ENCODE measurements at regions not wholly inside any gene's neighbourhood (a gene's known extent, or its start where the extent isn't known, plus 50 kb on each side); places are given as distances from the start of the nearest gene placed in this dataset.
"Not testable (repeated sequence)": the region's sequence is repeated elsewhere in the genome, so short reads cannot be mapped to it uniquely, and the experiment has no call there.

DNA sequence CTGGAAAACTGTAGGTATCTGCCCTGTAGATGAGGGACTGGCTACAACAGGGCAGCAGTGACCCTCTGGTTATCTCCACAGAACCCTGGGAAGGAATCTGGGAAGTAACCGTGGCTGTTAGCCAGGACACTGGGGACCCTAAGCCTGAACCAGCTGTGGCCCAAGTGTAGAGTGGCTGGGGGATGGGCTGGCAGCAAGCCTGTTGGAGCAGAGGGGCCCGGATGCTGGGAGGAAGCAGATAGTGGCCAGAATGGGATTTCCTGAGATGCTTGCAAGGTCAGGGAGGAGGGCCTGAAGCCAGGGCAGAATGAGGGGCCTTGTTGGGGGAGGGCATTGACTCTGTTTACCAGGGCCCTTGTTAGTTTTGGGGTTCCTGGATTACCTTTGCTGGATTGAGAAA, 161.0 kb upstream of the EOLA2 start:
- TF ChIP-seq, protein P1, sequence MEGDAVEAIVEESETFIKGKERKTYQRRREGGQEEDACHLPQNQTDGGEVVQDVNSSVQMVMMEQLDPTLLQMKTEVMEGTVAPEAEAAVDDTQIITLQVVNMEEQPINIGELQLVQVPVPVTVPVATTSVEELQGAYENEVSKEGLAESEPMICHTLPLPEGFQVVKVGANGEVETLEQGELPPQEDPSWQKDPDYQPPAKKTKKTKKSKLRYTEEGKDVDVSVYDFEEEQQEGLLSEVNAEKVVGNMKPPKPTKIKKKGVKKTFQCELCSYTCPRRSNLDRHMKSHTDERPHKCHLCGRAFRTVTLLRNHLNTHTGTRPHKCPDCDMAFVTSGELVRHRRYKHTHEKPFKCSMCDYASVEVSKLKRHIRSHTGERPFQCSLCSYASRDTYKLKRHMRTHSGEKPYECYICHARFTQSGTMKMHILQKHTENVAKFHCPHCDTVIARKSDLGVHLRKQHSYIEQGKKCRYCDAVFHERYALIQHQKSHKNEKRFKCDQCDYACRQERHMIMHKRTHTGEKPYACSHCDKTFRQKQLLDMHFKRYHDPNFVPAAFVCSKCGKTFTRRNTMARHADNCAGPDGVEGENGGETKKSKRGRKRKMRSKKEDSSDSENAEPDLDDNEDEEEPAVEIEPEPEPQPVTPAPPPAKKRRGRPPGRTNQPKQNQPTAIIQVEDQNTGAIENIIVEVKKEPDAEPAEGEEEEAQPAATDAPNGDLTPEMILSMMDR (conservative IDR thresholded peaks at IDR 0.05) = no peak
- no peak for TF ChIP-seq ZFX (IDR thresholded peaks at IDR 0.05)
- H3K27ac ChIP-seq = no peak overlapping the region

GRCh38 chrX:150100261-150100660, 162.0 kb upstream of the EOLA2 start:
- TF ChIP-seq ZFX (IDR thresholded peaks at IDR 0.05) = no peak
- TF ChIP-seq, protein P1 (conservative IDR thresholded peaks at IDR 0.05) = no peak
- H3K27ac ChIP-seq = no peak overlapping the region

DNA sequence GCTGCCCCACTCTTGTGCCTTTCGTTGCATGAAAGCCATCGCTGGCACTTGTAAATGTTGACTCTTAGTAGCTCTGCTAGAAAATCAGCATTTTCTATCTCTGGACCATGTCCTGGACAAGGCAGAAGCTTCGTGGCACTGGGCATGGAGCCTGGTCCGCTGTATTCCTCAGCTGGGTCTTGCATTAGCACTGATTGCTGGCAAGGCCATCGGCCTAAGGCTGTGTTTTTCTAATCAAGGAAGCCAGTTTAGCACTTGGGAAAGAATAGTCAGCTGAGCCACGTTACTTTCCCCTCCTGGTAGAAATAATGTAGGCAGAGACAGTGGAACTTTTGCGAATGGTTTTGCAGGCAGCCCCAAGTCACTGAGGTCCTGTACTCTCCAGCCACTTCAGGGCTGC, 180.2 kb upstream of the EOLA2 start:
- no peak for TF ChIP-seq ZFX (IDR thresholded peaks at IDR 0.05)
- TF ChIP-seq, protein P1 (conservative IDR thresholded peaks at IDR 0.05) = no peak
- H3K27ac ChIP-seq = no peak overlapping the region

GRCh38 chrX:150119323-150119722, 181.0 kb upstream of the EOLA2 start:
- no peak for TF ChIP-seq ZFX (IDR thresholded peaks at IDR 0.05)
- TF ChIP-seq, protein P1 (conservative IDR thresholded peaks at IDR 0.05) = no peak
- no peak overlapping the region for H3K27ac ChIP-seq

DNA sequence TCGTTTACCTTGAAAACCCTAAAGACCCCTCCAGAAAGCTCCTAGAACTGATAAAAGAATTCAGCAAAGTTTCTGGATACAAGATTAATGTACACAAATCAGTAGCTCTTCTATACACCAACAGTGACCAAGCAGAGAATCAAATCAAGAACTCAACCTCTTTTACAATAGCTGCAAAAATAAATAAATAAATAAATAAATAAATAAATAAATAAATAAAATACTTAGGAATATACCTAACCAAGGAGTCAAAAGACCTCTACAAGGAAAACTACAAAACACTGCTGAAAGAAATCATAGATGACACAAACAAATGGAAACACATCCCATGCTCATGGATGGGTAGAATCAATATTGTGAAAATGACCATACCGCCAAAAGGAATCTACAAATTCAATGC, 186.8 kb upstream of the EOLA2 start:
- not testable (repeated sequence) for H3K27ac ChIP-seq

- TF ChIP-seq, protein P1 (conservative IDR thresholded peaks at IDR 0.05) = no peak
- no peak for TF ChIP-seq ZFX (IDR thresholded peaks at IDR 0.05)
- no peak overlapping the region for H3K27ac ChIP-seq
Measured at GRCh38 chrX:150127216-150127615, 188.9 kb upstream of the EOLA2 start.

GRCh38 chrX:150143721-150144440, 205.6 kb upstream of the EOLA2 start:
- TF ChIP-seq, protein P1 (conservative IDR thresholded peaks at IDR 0.05) = no peak
- no peak for TF ChIP-seq ZFX (IDR thresholded peaks at IDR 0.05)
- no peak overlapping the region for H3K27ac ChIP-seq

- TF ChIP-seq, protein P1 (conservative IDR thresholded peaks at IDR 0.05) = peak; percentile 18
- no peak for TF ChIP-seq ZFX (IDR thresholded peaks at IDR 0.05)
- no peak overlapping the region for H3K27ac ChIP-seq
Measured at GRCh38 chrX:150146271-150146896, 208.1 kb upstream of the EOLA2 start.

Data from C4-2B (cell line).